ENCODE measurements at regions not wholly inside any gene's neighbourhood (a gene's known extent, or its start where the extent isn't known, plus 50 kb on each side); places are given as distances from the start of the nearest gene placed in this dataset.

GRCh38 chr10:121130382-121130781 lies 279.2 kb downstream of the WDR11 start:
- TF ChIP-seq EZH2phosphoT487 (IDR thresholded peaks at IDR 0.05; ENCODE audit: borderline replicate concordance), result no peak
- no peak for TF ChIP-seq CTCF (conservative IDR thresholded peaks at IDR 0.05; ENCODE audit: low read length)
- Histone ChIP-seq H4K20me1 (ENCODE audit: insufficient read depth, low read length, poor library complexity, severe bottlenecking) (no peaks in the 10 kb centered on the region), H3K27me3 (ENCODE audit: insufficient read depth, low read length, poor library complexity, severe bottlenecking) (no peaks in the 10 kb centered on the region)

DNA sequence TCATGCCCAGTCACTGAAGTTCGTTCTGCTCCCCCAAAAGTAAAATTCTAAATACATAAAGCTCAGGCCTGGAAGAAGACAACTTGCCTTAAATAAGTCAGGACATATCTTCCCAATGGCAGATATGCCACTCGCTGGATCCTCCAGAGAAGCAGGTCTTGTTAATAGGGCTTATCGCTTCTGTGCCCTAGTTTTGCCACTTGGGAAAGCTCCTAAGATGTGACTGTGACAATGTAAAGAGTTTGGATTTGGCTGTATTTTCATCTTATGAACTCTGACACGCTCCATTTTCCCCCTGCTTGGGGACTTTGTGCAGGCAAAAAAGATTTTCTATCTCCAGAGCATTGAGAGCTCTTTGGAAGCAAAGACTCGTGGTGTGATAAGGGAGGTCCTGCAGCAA lies 279.9 kb downstream of the WDR11 start:
- H3F3A ChIP-seq (ENCODE audit: low read depth), result no peaks in the 10 kb centered on the region
- no peak for TF ChIP-seq EZH2phosphoT487 (IDR thresholded peaks at IDR 0.05; ENCODE audit: borderline replicate concordance)
- TF ChIP-seq CTCF (conservative IDR thresholded peaks at IDR 0.05; ENCODE audit: low read length), result no peak
- no peaks in the 10 kb centered on the region for H3K9me3 ChIP-seq (ENCODE audit: insufficient read depth, low read depth, low read length)
- H3K79me2 ChIP-seq (ENCODE audit: insufficient read depth, low read length), result no peaks in the 10 kb centered on the region
- H3K4me1 ChIP-seq (ENCODE audit: insufficient read depth, low read length, poor library complexity, severe bottlenecking), result no peaks in the 10 kb centered on the region
- H3K9ac ChIP-seq (ENCODE audit: low read depth, low read length, poor library complexity, severe bottlenecking), result no peak overlapping the region
- H3K27me3 ChIP-seq (ENCODE audit: insufficient read depth, low read length, poor library complexity, severe bottlenecking), result no peaks in the 10 kb centered on the region
- no peak overlapping the region for H3K4me3 ChIP-seq (ENCODE audit: low read length, poor library complexity, severe bottlenecking)
- H2AFZ ChIP-seq (ENCODE audit: low read length), result no peak overlapping the region
- H3K9me2 ChIP-seq (replicated peaks; ENCODE audit: low read depth, low read length), result no peaks in the 10 kb centered on the region
- no peak overlapping the region for H3K4me2 ChIP-seq (ENCODE audit: low read depth, low read length, poor library complexity, severe bottlenecking)
- no peaks in the 10 kb centered on the region for H3K36me3 ChIP-seq (ENCODE audit: insufficient read depth, low read length)
- H4K20me1 ChIP-seq (ENCODE audit: insufficient read depth, low read length, poor library complexity, severe bottlenecking), result no peaks in the 10 kb centered on the region

More at GRCh38 chr10:121130382-121130781, 279.2 kb downstream of the WDR11 start:
- Histone ChIP-seq H3K36me3 (ENCODE audit: insufficient read depth, low read length) (no peaks in the 10 kb centered on the region), H3K4me1 (ENCODE audit: insufficient read depth, low read length, poor library complexity, severe bottlenecking) (no peaks in the 10 kb centered on the region), H3K4me3 (ENCODE audit: low read length, poor library complexity, severe bottlenecking) (no peak overlapping the region), H3K4me2 (ENCODE audit: low read depth, low read length, poor library complexity, severe bottlenecking) (no peak overlapping the region), H3K9me2 (replicated peaks; ENCODE audit: low read depth, low read length) (no peaks in the 10 kb centered on the region), H2AFZ (ENCODE audit: low read length) (no peak overlapping the region), H3K79me2 (ENCODE audit: insufficient read depth, low read length) (no peaks in the 10 kb centered on the region), H3F3A (ENCODE audit: low read depth) (no peaks in the 10 kb centered on the region), H3K9ac (ENCODE audit: low read depth, low read length, poor library complexity, severe bottlenecking) (no peak overlapping the region), H3K9me3 (ENCODE audit: insufficient read depth, low read depth, low read length) (no peaks in the 10 kb centered on the region)

- Histone ChIP-seq H3K4me1 (ENCODE audit: insufficient read depth, low read length, poor library complexity, severe bottlenecking) (no peaks in the 10 kb centered on the region), H4K20me1 (ENCODE audit: insufficient read depth, low read length, poor library complexity, severe bottlenecking) (no peaks in the 10 kb centered on the region), H3K4me2 (ENCODE audit: low read depth, low read length, poor library complexity, severe bottlenecking) (no peak overlapping the region), H3K9ac (ENCODE audit: low read depth, low read length, poor library complexity, severe bottlenecking) (no peak overlapping the region), H3K79me2 (ENCODE audit: insufficient read depth, low read length) (no peaks in the 10 kb centered on the region), H3K4me3 (ENCODE audit: low read length, poor library complexity, severe bottlenecking) (no peak overlapping the region), H2AFZ (ENCODE audit: low read length) (no peak overlapping the region), H3F3A (ENCODE audit: low read depth) (no peaks in the 10 kb centered on the region), H3K27me3 (ENCODE audit: insufficient read depth, low read length, poor library complexity, severe bottlenecking) (no peaks in the 10 kb centered on the region), H3K9me3 (ENCODE audit: insufficient read depth, low read depth, low read length) (no peaks in the 10 kb centered on the region), H3K9me2 (replicated peaks; ENCODE audit: low read depth, low read length) (no peaks in the 10 kb centered on the region), H3K36me3 (ENCODE audit: insufficient read depth, low read length) (no peaks in the 10 kb centered on the region)
- TF ChIP-seq EZH2phosphoT487 (IDR thresholded peaks at IDR 0.05; ENCODE audit: borderline replicate concordance) (no peak), CTCF (conservative IDR thresholded peaks at IDR 0.05; ENCODE audit: low read length) (no peak)
These were observed 280.5 kb downstream of the WDR11 start for GRCh38 chr10:121131426-121132265.
